HG03175 (cell line): ENCODE measurements at regions not wholly inside any gene's neighbourhood (a gene's known extent, or its start where the extent isn't known, plus 50 kb on each side); places are given as distances from the start of the nearest gene placed in this dataset.

Source experiments
- ATAC-seq: cut with Tn5 transposase; IDR thresholded peaks from one replicate; pipeline ENCODE4 v1.9.1; 2021; ENCODE audit warnings: mild to moderate bottlenecking, moderate library complexity; ENCODE audit not compliant: unreplicated experiment

- ATAC-seq: no peak
These were observed 113.9 kb upstream of the MGMT start for GRCh38 chr10:129353101-129353500.

GRCh38 chr10:129360046-129360445 is 107.0 kb upstream of the MGMT start:
- ATAC-seq: no peak

- ATAC-seq: no peak
These were observed 105.2 kb upstream of the MGMT start for GRCh38 chr10:129361676-129362376.

- ATAC-seq: no peak
These were observed 102.1 kb upstream of the MGMT start for GRCh38 chr10:129364949-129365348.

DNA sequence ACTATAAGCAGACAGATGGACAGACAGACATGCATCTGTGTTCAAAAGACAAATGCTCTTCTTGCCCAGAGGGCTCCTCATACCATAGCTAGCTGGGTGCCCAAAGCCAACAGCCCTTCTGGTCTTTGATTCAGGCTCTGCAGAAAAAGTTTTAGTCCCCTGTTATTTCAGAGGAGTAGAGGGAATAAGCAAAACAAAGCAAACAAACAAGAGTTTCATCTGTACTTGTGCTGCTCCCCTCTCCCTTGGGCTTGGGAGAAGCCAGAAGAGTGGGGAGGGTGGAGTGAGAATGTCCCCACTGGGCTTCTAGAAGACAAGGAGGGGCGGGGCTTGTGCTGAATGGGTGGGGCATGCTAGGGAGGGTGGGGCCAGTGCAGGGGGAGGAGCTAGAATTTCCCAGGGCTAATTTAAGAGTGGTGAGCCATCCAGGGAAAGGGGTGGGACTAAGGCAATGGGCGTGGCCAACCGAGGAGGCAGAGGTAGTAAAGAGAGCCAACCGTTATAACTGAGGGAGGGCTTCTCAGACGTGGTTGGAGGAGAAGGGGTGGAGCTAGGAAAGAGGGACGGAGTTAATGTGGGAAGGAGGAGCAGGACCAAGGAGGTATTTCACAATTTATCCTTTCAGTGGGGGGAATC is 101.2 kb upstream of the MGMT start:
- ATAC-seq: no peak

DNA sequence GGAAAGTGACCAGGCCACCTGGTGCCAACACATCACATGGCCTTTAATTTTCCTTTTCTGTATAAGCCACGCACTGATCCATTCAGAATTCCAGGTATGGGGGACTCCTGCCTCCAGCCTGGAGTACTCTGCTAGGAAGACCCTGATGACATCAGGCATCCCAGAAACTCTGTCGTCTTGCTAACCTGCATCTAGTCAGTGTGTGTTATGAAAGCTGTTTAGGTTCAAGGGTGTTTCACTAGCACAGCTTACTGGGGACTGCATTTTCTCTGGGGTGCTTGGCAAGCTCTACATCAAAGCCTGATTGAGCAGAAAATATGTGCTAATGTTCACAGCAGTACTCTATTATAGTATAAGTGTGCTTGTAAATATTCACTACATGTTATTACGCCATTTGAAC is 100.6 kb upstream of the MGMT start:
- no peak for ATAC-seq

DNA sequence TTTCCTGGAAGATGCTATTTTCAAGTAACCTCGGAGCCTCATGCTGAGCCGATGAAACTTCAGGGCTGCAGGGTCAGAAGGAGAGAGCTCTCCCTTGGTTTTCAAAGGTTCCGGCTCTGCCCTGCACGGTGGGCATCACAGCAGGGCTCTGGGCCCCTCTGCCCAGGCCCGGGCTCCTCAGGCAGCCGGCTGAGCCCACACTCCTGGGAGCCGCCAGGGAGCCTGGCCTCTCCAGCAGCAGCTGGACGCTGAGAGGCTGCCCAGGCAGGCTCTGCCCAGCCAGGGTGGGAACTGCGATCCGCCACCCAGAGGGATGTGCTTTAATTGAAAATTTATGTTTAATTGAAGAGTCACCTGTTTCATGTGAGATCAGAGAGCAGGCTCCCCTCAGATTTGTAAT is 97.5 kb upstream of the MGMT start:
- no peak for ATAC-seq

DNA sequence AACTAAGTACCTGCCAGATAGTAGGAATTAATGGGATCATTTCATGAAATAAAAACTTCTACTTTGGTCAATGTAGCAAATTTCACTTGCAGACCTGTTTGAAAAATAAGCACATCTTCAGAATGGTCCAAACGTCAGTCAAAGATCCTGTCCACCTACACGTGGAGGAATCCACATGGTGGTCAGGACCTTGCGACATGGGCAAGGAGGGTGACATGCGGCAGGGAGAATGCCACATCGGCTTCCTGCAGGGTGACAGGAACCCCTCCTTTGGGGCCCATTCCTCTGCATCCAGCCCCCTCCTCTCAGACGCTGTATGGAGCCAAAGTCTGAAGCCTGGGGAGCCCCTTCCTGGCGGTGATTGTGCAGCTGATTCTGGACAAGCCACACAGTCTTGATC is 95.5 kb upstream of the MGMT start:
- no peak for ATAC-seq

DNA sequence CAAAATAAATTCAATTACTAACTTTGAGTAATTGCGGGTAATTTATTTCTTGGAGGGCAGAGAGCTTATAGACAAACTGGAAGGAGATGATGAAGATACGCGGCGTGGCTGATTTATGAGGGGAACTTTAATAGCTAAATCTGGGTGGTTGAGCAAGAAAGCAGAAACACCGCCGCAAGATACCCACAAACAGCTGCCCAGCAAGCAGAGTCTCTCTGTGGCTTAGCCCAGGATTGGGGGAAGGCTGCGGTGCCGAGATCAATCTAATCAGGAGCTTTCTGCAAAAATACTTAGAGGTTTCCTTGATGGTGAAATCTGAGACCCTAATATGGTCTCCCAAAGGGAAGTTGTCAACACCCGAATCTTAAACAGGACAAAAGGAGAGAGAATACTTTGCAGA is 94.9 kb upstream of the MGMT start:
- ATAC-seq: no peak

DNA sequence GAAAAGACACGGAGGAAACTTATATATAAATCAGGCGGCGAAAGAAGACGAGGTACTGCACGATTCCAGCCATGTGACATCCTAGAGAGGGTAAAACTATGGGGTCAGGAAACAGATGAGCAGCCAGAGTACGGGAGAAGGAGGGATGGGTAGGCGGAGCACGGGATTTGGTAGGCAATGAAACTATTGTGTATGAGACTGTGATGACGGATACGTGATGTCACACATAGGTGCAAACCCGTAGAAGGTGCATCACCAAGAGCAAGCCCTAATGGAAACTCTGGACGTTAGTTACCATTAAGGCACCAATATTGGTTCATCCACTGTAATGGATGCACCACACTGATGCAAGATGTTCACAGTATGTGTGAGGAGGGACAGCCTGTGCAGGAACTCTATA is 93.8 kb upstream of the MGMT start:
- ATAC-seq: no peak

- no peak for ATAC-seq
These were observed 93.3 kb upstream of the MGMT start for GRCh38 chr10:129373718-129374117.

DNA sequence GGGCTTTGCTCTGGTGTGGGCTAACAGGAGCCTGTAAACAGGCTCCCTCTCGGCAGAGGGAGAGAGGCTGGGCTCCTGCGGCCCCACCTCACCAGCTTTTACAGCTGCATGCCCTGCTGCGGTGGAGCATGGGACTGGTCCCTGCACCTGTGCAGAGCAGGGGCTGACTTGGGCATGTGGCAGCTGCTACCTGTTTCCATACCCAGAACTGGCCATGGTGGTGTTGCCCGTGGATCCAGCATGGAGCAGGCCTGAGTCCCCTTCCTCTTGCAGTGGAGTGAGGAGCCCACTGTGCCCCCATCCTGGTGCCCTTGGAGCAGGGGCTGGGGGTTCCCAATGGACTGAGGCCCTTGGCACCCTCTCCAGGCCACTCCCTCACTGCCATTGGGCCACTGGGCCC is 91.9 kb upstream of the MGMT start:
- no peak for ATAC-seq

- ATAC-seq: no peak
These were observed 91.1 kb upstream of the MGMT start for GRCh38 chr10:129375912-129376311.

- no peak for ATAC-seq
These were observed 86.8 kb upstream of the MGMT start for GRCh38 chr10:129380279-129380678.

GRCh38 chr10:129381741-129382140 is 85.3 kb upstream of the MGMT start:
- ATAC-seq: no peak

DNA sequence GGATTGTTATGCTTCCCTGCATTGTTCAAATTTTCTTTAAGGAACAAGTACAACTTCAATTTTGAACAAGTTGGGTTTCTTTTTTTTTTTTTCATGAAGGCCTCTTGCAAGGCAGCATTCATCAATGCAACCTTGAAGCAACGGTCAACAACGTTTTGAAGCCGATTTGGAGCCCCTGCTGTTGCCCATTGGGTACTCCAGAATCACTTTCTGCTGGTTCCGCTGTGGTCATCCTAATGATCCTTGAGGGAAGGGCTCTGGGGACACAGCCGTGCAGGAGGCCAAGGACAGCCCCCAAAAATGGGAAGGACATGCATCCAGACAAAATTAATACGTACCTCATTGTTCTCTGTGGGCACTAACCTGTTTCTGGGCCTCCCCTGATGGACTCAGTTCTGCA is 84.6 kb upstream of the MGMT start:
- no peak for ATAC-seq

DNA sequence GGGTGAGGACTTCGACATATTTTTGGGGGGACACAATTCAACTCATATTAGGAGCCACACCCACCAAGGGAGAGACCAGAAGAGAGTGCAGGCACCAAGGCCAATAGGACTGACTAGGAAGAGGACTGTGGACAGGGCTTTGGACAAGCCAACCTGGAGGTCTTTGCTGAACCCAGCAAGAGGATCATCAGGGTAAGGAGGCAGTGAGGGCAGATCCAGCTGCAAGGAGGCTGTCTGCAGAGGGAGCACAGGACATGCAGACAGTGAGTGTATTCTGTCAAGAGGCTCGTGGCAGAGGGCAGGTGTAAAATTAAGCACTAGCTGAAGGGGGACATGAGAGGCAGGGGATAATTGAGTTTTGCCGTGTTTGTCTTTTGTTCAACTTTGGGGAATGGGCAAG is 83.4 kb upstream of the MGMT start:
- ATAC-seq: no peak

DNA sequence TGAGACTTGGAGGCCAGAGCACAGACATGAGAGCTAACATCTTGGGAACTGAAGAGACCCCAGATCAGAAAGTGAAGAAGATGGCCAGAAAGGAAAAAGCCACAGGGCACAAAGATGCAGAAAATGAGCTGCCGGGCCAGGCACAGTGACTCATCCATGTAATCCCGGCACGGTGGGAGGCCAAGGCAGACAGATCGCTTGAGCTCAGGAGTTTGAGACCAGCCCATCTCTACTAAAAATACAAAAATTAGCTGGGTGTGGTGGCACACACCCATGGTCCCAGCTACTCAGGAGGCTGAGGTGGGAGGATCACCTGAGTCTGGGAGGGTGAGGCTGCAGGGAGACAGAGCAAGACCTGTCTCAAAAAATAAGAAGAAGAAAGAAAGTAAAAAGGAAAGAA is 81.4 kb upstream of the MGMT start:
- ATAC-seq: no peak

DNA sequence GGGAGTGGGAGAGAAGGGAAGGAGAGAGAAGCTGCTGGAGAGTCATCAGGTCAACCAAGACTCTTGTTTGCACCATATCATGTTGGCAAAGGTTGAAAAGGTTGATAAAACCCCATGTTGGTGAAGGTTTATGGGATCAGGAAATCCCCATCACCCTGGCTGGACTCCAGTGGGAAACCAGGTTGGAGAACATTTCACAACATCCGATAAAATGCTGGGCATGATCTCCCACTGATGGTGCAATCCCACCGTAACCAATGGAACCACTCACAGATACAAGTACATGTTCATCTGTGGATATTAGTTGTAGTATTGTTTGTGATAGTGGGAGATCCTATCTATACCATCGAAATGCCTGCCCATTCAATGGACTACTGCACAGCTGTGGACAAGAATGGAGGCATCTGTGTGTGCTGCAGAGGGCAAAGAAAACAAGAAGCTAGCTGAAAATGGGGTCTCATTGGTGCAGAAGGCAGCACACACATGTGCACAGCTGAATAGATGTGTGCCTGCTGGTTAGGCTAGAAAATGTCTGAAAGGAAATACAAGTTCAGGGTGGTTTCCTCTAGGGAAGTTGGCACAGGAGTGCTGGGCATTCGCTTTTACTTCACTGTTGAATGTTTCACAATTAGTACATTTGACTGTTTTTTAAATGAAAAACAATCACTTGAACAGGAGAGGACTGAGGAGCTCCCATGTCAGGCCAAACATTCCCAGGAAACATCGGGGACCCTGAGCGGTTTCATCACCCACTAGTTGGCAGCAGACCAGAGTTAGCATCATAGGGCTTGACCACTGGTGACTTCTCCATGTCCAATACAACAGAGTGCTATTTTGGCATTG is 80.4 kb upstream of the MGMT start:
- ATAC-seq: no peak

DNA sequence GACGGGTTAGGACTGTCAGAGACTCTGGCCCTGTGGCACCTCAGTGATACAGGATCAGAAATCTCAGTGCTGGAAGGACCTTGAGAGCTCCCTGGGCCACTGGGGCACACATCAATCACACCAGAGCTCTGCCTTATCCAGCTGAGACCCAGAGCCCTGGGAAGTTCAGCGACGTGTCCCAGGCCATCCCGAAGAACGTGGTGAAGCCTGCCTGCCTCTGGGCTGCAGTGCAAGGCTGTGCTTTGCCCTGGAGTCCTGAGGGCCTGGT is 79.8 kb upstream of the MGMT start:
- ATAC-seq: no peak

GRCh38 chr10:129388435-129388834 is 78.6 kb upstream of the MGMT start:
- ATAC-seq: no peak

GRCh38 chr10:129389194-129389593 is 77.8 kb upstream of the MGMT start:
- no peak for ATAC-seq
